Liver (tissue), 3 donors: ENCODE measurements at regions not wholly inside any gene's neighbourhood (a gene's known extent, or its start where the extent isn't known, plus 50 kb on each side); places are given as distances from the start of the nearest gene placed in this dataset.

Experiments used
- ATF3 ChIP-seq: IDR thresholded peaks from 2 replicates; pipeline ENCODE4 v1.6.1; 2016; ENCODE audit warnings: antibody characterized with exemption
- CTCF ChIP-seq: fragments of 150-350 bp; IDR thresholded peaks from 2 replicates; pipeline ENCODE4 v1.5.1; 2017; ENCODE audit warnings: improper control_type of control experiment, low read depth, low read length; ENCODE audit not compliant: missing input control
- MAX ChIP-seq: IDR thresholded peaks from 2 replicates; pipeline ENCODE4 v1.6.1; 2016; ENCODE audit warnings: antibody characterized with exemption
- RAD21 ChIP-seq, 2 donors: IDR thresholded peaks; 2 replicates each; pipeline ENCODE4 v1.6.1; 2016; ENCODE audit warnings: antibody characterized with exemption in 2 of 2, mild to moderate bottlenecking in 2 of 2
- TAF1 ChIP-seq: conservative IDR thresholded peaks from 2 replicates; pipeline ENCODE4 v1.6.1; 2016; ENCODE audit warnings: antibody characterized with exemption, mild to moderate bottlenecking
- YY1 ChIP-seq: IDR thresholded peaks from 2 replicates; pipeline ENCODE4 v1.6.1; 2016; ENCODE audit warnings: antibody characterized with exemption, mild to moderate bottlenecking
- ZBTB33 ChIP-seq: IDR thresholded peaks from 2 replicates; pipeline ENCODE4 v1.6.1; 2016; ENCODE audit warnings: antibody characterized with exemption
- donor health status: healthy.
- donor health status: healthy.

GRCh38 chr14:101242442-101243385 lies 318.6 kb upstream of the DIO3 start:
- TF ChIP-seq CTCF, result no peak
- no peak for TF ChIP-seq ATF3
- no peak for TF ChIP-seq YY1
- TF ChIP-seq MAX, result no peak
- no peak for TF ChIP-seq RAD21 (IDR thresholded peaks at IDR 0.05)
- no peak for TF ChIP-seq TAF1
- no peak for TF ChIP-seq ZBTB33
